HCT116 (cell line): ENCODE measurements at regions not wholly inside any gene's neighbourhood (a gene's known extent, or its start where the extent isn't known, plus 50 kb on each side); places are given as distances from the start of the nearest gene placed in this dataset.

ENCODE experiments used
- ATAC-seq: fragments of 200-7000 bp; cut with Tn5 transposase; 2 replicates; pipeline ENCODE4 v1.9.1; 2020; ENCODE audit warnings: mild to moderate bottlenecking, moderate library complexity
- BruUV-seq: library from RNA; stranded (reverse); fragments of 400-500 nt; replicated peaks from 2 replicates; lab custom pipeline; 2021; lab: Mats Ljungman, UMichigan
- CTCF ChIA-PET: fragments of 300-600 bp; sonication (Branson Sonifier 250); formaldehyde crosslinking; loops from one replicate; lab custom pipeline; 2021; ENCODE audit warnings: antibody characterized with exemption; lab: Charles Lee
- POLR2A ChIA-PET: fragments of 300-600, 350-600 bp; sonication (Branson Sonifier 250); formaldehyde crosslinking; loops from one replicate; lab custom pipeline; 2021; ENCODE audit warnings: antibody characterized with exemption; lab: Charles Lee
- RAD21 ChIA-PET, 2 experiments: fragments of 300-600 bp; sonication (Branson Sonifier 250); formaldehyde crosslinking; loops; one replicate each; lab custom pipeline; 2023; ENCODE audit warnings: low total read pairs in 2 of 2; ENCODE audit not compliant: uncharacterized antibody in 2 of 2, unreplicated experiment in 2 of 2, low non-redundant PET in 1 of 2; lab: Charles Lee
- DNase-seq: peaks from one replicate; pipeline ENCODE4 v3.0.0-alpha.2; 2010; ENCODE audit warnings: low read depth, low spot score
- H2AFZ ChIP-seq: fragments of 200-600 bp; shearing (Covaris generic), sonication (generic); 2 replicates; pipeline ENCODE4 v1.6.1; 2017; ENCODE audit warnings: low read depth, mixed run types, mixed read lengths, antibody characterized with exemption, low read length; ENCODE audit not compliant: poor library complexity, severe bottlenecking
- H3K27ac ChIP-seq: 2 replicates; pipeline ENCODE4 v1.5.1; 2012; ENCODE audit warnings: low read depth, low read length
- H3K27me3 ChIP-seq: fragments of 200-600 bp; sonication (generic); 2 replicates; pipeline ENCODE4 v1.6.1; 2016; ENCODE audit warnings: mixed run types, low read length, mixed read lengths; ENCODE audit not compliant: insufficient read depth
- H3K36me3 ChIP-seq, 2 experiments: fragments of 200-500 bp in 1 of 2; fragments of 200-600 bp in 1 of 2; sonication (Bioruptor generic) in 1 of 2; sonication (generic) in 1 of 2; 2 replicates each; pipeline versions ENCODE4 v1.5.1 to v1.6.1; 2014 to 2016; ENCODE audit warnings: low read length in 2 of 2, inconsistent platforms in 1 of 2, mixed read lengths in 1 of 2, mixed run types in 1 of 2; ENCODE audit not compliant: insufficient read depth in 2 of 2, control insufficient read depth in 1 of 2
- H3K4me1 ChIP-seq, 2 experiments: fragments of 200-600 bp in 1 of 2; sonication (generic) in 1 of 2; 2 replicates each; pipeline versions ENCODE4 v1.5.1 to v1.6.1; 2012 to 2017; ENCODE audit warnings: low read length in 2 of 2, inconsistent platforms in 1 of 2, mild to moderate bottlenecking in 1 of 2, mixed read lengths in 1 of 2, mixed run types in 1 of 2, moderate library complexity in 1 of 2; ENCODE audit not compliant: insufficient read depth in 2 of 2, control insufficient read depth in 1 of 2
- H3K4me2 ChIP-seq: fragments of 200-600 bp; sonication (generic); 2 replicates; pipeline ENCODE4 v1.6.1; 2017; ENCODE audit warnings: mixed run types, low read length, mixed read lengths
- H3K4me3 ChIP-seq, 2 experiments: fragments of 200-600 bp in 1 of 2; sonication (generic) in 1 of 2; replicated peaks in 1 of 2; 2 replicates each; pipeline ENCODE4 v1.5.1; 2011 to 2016; ENCODE audit warnings: low read length in 2 of 2, control low read depth in 1 of 2, low read depth in 1 of 2, mild to moderate bottlenecking in 1 of 2, mixed read lengths in 1 of 2, mixed run types in 1 of 2
- H3K79me2 ChIP-seq: fragments of 200-600 bp; sonication (generic); 2 replicates; pipeline ENCODE4 v1.6.1; 2017; ENCODE audit warnings: mild to moderate bottlenecking, mixed run types, low read length, moderate library complexity, mixed read lengths; ENCODE audit not compliant: insufficient read depth
- H3K9ac ChIP-seq: fragments of 200-600 bp; sonication (generic); 2 replicates; pipeline ENCODE4 v1.6.1; 2016; ENCODE audit warnings: low read length, mixed read lengths
- H3K9me2 ChIP-seq: fragments of 200-600 bp; sonication (generic), shearing (Covaris generic); 2 replicates; pipeline ENCODE4 v1.6.1; 2017; ENCODE audit warnings: mixed run types, mild to moderate bottlenecking, moderate library complexity; ENCODE audit not compliant: insufficient read depth
- H3K9me3 ChIP-seq, 2 experiments: fragments of 200-500 bp in 1 of 2; fragments of 200-600 bp in 1 of 2; sonication (Bioruptor generic) in 1 of 2; sonication (generic) in 1 of 2; 2 replicates each; pipeline ENCODE4 v1.6.1; 2014 to 2017; ENCODE audit warnings: low read length in 2 of 2, mixed read lengths in 2 of 2, inconsistent platforms in 1 of 2, low read depth in 1 of 2, mild to moderate bottlenecking in 1 of 2, mixed run types in 1 of 2, moderate library complexity in 1 of 2; ENCODE audit not compliant: control insufficient read depth in 1 of 2, insufficient read depth in 1 of 2
- H4K20me1 ChIP-seq: fragments of 200-600 bp; sonication (generic), shearing (Covaris generic); 2 replicates; pipeline ENCODE4 v1.6.1; 2017; ENCODE audit warnings: mixed run types, mild to moderate bottlenecking, moderate library complexity; ENCODE audit not compliant: insufficient read depth
- ATF3 ChIP-seq: IDR thresholded peaks from 2 replicates; pipeline ENCODE4 v1.6.1; 2012
- CBX3 ChIP-seq: IDR thresholded peaks from 2 replicates; pipeline ENCODE4 v1.6.1; 2012; ENCODE audit warnings: low read depth
- CTCF ChIP-seq, 3 experiments: fragments of 200-600 bp in 1 of 3; sonication (generic) in 1 of 3; IDR thresholded peaks in 2 of 3; conservative IDR thresholded peaks in 1 of 3; 2 replicates each; pipeline ENCODE4 v1.5.1; 2012 to 2017; ENCODE audit warnings: low read depth in 2 of 3, low read length in 2 of 3, antibody characterized with exemption in 1 of 3, borderline replicate concordance in 1 of 3, control low read depth in 1 of 3, mild to moderate bottlenecking in 1 of 3, mixed read lengths in 1 of 3, mixed run types in 1 of 3, moderate library complexity in 1 of 3; ENCODE audit not compliant: insufficient read depth in 1 of 3
- EGR1 ChIP-seq: IDR thresholded peaks from 2 replicates; pipeline ENCODE4 v1.6.1; 2012; ENCODE audit warnings: low read depth
- ELF1 ChIP-seq: IDR thresholded peaks from 2 replicates; pipeline ENCODE4 v1.6.1; 2012; ENCODE audit warnings: low read depth, borderline replicate concordance
- EZH2 ChIP-seq: fragments of 200-600 bp; sonication (generic); IDR thresholded peaks from 2 replicates; pipeline ENCODE4 v1.6.1; 2017; ENCODE audit warnings: antibody characterized with exemption, mixed run types
- FOSL1 ChIP-seq: IDR thresholded peaks from 2 replicates; pipeline ENCODE4 v1.6.1; 2012; ENCODE audit warnings: low read depth
- JUND ChIP-seq: IDR thresholded peaks from 2 replicates; pipeline ENCODE4 v1.6.1; 2012
- POLR2A ChIP-seq: IDR thresholded peaks from 2 replicates; pipeline ENCODE4 v1.7.0; 2011; ENCODE audit warnings: borderline replicate concordance; ENCODE audit not compliant: insufficient read depth, insufficient read length; ENCODE audit errors: extremely low read depth
- POLR2AphosphoS5 ChIP-seq: IDR thresholded peaks from 2 replicates; pipeline ENCODE4 v1.6.1; 2011; ENCODE audit warnings: mild to moderate bottlenecking, low read depth, low read length, moderate library complexity
- SIN3A ChIP-seq: IDR thresholded peaks from 2 replicates; pipeline ENCODE4 v1.6.1; 2012; ENCODE audit warnings: low read depth
- SP1 ChIP-seq: IDR thresholded peaks from 2 replicates; pipeline ENCODE4 v1.6.1; 2012; ENCODE audit warnings: low read depth
- SRF ChIP-seq: IDR thresholded peaks from 2 replicates; pipeline ENCODE4 v1.6.1; 2012; ENCODE audit warnings: low read depth
- TCF7L2 ChIP-seq: IDR thresholded peaks from 2 replicates; pipeline ENCODE4 v1.7.0; 2011; ENCODE audit warnings: borderline replicate concordance, inconsistent platforms; ENCODE audit not compliant: insufficient read depth, insufficient read length; ENCODE audit errors: extremely low read depth
- YY1 ChIP-seq: IDR thresholded peaks from 2 replicates; pipeline ENCODE4 v1.6.1; 2011; ENCODE audit warnings: low read length, low read depth, moderate library complexity, mild to moderate bottlenecking; ENCODE audit not compliant: insufficient replicate concordance; ENCODE audit errors: extremely low read depth
- ZFX ChIP-seq: fragments of 450-650 bp; IDR thresholded peaks from 2 replicates; pipeline ENCODE4 v1.6.1; 2017
- ZNF274 ChIP-seq: fragments of 200-500 bp; sonication (Bioruptor generic); IDR thresholded peaks from 2 replicates; pipeline ENCODE4 v1.6.1; 2014; ENCODE audit warnings: mild to moderate bottlenecking, low read depth, low read length, inconsistent platforms
- intact Hi-C: fragments of 100-400 bp; cut with micrococcal nuclease; formaldehyde crosslinking; loops from 2 replicates; pipeline ENCODE4 v1.10.0; 2022
- TF ChIP-seq, protein P1 (sequence below): IDR thresholded peaks from 2 replicates; pipeline ENCODE4 v1.6.1; 2011; ENCODE audit warnings: mild to moderate bottlenecking, low read length, moderate library complexity; ENCODE audit not compliant: insufficient replicate concordance; ENCODE audit errors: extremely low read depth
- TF ChIP-seq, protein P2 (sequence below): IDR thresholded peaks from 2 replicates; pipeline ENCODE4 v1.6.1; 2012; ENCODE audit warnings: low read depth
- TF ChIP-seq, protein P3 (sequence below): IDR thresholded peaks from 2 replicates; pipeline ENCODE4 v1.6.1; 2012

- Histone ChIP-seq H3K4me3 (no peak overlapping the region), H3K9me2 (no peaks in the 10 kb centered on the region), H2AFZ (no peak overlapping the region), H3K36me3 (no peaks in the 10 kb centered on the region), H3K27me3 (no peaks in the 10 kb centered on the region), H3K9ac (no peak overlapping the region), H3K79me2 (no peaks in the 10 kb centered on the region), H4K20me1 (no peaks in the 10 kb centered on the region), H3K4me2 (no peak overlapping the region), H3K27ac (no peak overlapping the region), H3K4me1 (peaks cover 2 to 8% of the 10 kb centered on the region in 2 experiments; a peak in 2 of 4 replicates), H3K9me3 (no peaks in the 10 kb centered on the region)
- ATAC-seq (no peak), DNase-seq (no peak)
- ChIA-PET POLR2A (no interaction called here), RAD21 (no interaction called here), CTCF (no interaction called here)
- BruUV-seq = no TSS peak
- no peak for TF ChIP-seq SP1
- no peak for TF ChIP-seq TCF7L2
- TF ChIP-seq JUND = no peak
- TF ChIP-seq SIN3A = no peak
- TF ChIP-seq ELF1 = no peak
- no peak for TF ChIP-seq YY1
- TF ChIP-seq POLR2A = no peak
- TF ChIP-seq ZNF274 = no peak
- TF ChIP-seq EZH2 = no peak
- no peak for TF ChIP-seq ATF3
- TF ChIP-seq, protein P1, sequence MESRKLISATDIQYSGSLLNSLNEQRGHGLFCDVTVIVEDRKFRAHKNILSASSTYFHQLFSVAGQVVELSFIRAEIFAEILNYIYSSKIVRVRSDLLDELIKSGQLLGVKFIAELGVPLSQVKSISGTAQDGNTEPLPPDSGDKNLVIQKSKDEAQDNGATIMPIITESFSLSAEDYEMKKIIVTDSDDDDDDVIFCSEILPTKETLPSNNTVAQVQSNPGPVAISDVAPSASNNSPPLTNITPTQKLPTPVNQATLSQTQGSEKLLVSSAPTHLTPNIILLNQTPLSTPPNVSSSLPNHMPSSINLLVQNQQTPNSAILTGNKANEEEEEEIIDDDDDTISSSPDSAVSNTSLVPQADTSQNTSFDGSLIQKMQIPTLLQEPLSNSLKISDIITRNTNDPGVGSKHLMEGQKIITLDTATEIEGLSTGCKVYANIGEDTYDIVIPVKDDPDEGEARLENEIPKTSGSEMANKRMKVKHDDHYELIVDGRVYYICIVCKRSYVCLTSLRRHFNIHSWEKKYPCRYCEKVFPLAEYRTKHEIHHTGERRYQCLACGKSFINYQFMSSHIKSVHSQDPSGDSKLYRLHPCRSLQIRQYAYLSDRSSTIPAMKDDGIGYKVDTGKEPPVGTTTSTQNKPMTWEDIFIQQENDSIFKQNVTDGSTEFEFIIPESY = no peak
- TF ChIP-seq, protein P2, sequence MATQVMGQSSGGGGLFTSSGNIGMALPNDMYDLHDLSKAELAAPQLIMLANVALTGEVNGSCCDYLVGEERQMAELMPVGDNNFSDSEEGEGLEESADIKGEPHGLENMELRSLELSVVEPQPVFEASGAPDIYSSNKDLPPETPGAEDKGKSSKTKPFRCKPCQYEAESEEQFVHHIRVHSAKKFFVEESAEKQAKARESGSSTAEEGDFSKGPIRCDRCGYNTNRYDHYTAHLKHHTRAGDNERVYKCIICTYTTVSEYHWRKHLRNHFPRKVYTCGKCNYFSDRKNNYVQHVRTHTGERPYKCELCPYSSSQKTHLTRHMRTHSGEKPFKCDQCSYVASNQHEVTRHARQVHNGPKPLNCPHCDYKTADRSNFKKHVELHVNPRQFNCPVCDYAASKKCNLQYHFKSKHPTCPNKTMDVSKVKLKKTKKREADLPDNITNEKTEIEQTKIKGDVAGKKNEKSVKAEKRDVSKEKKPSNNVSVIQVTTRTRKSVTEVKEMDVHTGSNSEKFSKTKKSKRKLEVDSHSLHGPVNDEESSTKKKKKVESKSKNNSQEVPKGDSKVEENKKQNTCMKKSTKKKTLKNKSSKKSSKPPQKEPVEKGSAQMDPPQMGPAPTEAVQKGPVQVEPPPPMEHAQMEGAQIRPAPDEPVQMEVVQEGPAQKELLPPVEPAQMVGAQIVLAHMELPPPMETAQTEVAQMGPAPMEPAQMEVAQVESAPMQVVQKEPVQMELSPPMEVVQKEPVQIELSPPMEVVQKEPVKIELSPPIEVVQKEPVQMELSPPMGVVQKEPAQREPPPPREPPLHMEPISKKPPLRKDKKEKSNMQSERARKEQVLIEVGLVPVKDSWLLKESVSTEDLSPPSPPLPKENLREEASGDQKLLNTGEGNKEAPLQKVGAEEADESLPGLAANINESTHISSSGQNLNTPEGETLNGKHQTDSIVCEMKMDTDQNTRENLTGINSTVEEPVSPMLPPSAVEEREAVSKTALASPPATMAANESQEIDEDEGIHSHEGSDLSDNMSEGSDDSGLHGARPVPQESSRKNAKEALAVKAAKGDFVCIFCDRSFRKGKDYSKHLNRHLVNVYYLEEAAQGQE = no peak
- no peak for TF ChIP-seq CBX3
- TF ChIP-seq POLR2AphosphoS5 = no peak
- no peak for TF ChIP-seq EGR1
- TF ChIP-seq ZFX = no peak
- TF ChIP-seq CTCF (IDR thresholded peaks at IDR 0.05 in 2 of 3, conservative IDR thresholded peaks at IDR 0.05 in 1 of 3; ENCODE audit: borderline replicate concordance in 1 of 3, insufficient read depth in 1 of 3, low read depth in 2 of 3, low read length in 2 of 3) = no peak
- TF ChIP-seq, protein P3, sequence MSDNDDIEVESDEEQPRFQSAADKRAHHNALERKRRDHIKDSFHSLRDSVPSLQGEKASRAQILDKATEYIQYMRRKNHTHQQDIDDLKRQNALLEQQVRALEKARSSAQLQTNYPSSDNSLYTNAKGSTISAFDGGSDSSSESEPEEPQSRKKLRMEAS = no peak
- TF ChIP-seq FOSL1 = no peak
- TF ChIP-seq SRF = no peak
- intact Hi-C loops = no loop called here
Measured at GRCh38 chr6:87784690-87785089, 82.7 kb upstream of the AKIRIN2 start.
